ENCODE measurements at regions not wholly inside any gene's neighbourhood (a gene's known extent, or its start where the extent isn't known, plus 50 kb on each side); places are given as distances from the start of the nearest gene placed in this dataset.

DNA sequence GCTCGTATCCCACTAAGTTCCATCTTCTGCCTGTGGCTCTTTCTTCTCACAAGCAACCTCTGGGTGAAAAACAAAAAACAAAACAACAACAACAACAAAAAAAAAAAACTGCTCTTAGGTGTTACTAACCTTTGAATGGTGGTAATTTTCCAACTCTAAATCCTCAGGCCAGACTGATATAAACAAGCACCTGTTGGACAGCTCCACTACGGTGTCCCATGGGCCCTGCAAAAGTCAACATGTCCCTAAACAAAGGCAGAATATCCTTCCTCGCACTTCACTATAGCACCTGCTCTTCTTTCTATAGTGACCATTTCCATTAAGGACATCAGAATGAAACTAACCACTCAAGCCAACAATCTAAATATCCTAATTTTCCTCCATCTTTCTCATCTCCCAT lies 54.6 kb upstream of the PARM1 start:
- DNase-seq: no peak

GRCh38 chr4:74875451-74875850 lies 57.5 kb upstream of the PARM1 start:
- DNase-seq: no peak

GRCh38 chr4:74874753-74875367 lies 58.1 kb upstream of the PARM1 start:
- DNase-seq: peak; percentile 29

- DNase-seq: no peak
Measured at GRCh38 chr4:74873545-74874301, 59.2 kb upstream of the PARM1 start.

DNA sequence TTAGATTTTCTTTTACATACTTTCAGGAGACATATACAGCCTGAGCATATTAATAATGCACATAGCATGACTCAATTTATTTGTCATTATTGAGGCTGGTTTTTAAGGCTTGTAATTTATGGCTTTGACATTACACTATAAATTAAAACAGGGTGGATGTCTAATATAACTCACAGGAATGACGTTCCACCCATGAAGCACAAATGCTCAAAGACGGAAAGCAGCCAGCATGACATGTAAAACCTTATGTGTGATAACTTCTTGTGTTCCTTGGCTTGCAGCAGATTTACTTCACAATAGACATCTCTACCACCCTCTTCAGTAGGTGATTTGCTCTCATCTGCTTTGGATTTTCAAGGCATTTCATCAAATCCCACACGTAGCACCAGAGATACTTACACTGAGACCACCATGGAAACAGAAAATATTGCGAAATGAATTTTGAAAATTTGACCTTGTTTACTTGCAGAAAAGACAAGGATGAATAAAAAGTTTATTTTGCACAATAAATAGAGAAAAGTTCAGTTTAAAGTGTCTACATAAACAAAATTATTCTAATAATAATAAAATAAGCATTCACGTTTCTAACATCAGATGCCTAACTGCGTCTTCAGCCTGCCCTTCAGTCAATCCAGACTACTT lies 64.7 kb upstream of the BTC start:
- no peak for DNase-seq

- no peak for DNase-seq
Measured at GRCh38 chr4:74855879-74856278, 61.6 kb upstream of the BTC start.

DNA sequence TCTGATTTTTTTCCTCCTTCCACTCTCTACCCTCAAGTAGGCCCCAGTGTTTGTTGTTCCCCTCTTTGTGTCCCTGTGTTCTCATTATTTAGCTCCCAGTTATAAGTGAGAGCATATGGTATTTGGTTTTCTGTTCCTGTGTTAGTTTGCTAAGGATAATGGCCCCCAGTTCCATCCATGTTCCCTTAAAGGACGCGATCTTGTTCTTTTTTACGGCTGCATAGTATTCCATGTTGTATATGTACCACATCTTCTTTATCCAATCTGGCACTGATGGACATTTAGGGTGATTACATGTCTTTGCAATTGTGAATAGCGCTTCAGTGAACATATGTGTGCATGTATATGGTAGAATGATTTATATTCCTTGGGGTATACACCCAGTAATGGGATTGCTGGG lies 54.5 kb upstream of the BTC start:
- DNase-seq: no peak

DNA sequence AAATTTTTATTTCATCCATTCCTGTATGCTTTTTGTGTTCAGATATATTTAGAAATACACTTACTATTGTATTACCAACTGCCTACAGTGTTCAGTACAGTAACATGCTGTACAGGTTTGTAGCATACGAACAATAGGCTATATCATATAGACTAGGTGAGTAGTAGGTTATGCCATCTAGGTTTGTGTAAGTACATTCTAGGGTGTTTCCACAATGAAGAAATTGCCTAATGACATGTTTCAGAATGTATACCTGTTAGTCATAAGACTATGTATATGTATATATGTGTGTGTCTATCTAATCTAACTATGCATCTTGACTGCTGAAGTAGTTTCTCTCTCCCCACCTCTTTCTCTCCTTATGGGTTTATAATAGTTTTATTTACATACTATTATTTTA lies 51.5 kb upstream of the BTC start:
- DNase-seq: no peak
